PC-9 (cell line): ENCODE measurements at regions not wholly inside any gene's neighbourhood (a gene's known extent, or its start where the extent isn't known, plus 50 kb on each side); places are given as distances from the start of the nearest gene placed in this dataset.
A peak's percentile ranks its signal among the peaks of the same experiment; 100 is the strongest.

Experiments
- BruUV-seq: library from RNA; stranded (reverse); fragments of 400-500 nt; replicated peaks from 2 replicates; lab custom pipeline; 2021; lab: Mats Ljungman, UMichigan
- CTCF ChIA-PET: fragments of 300-600 bp; sonication (Branson Sonifier 250); formaldehyde crosslinking; loops from one replicate; lab custom pipeline; 2022; ENCODE audit warnings: antibody characterized with exemption; lab: Charles Lee
- POLR2A ChIA-PET: fragments of 300-600 bp; sonication (Branson Sonifier 250); formaldehyde crosslinking; loops from one replicate; lab custom pipeline; 2022; ENCODE audit warnings: antibody characterized with exemption; ENCODE audit not compliant: unreplicated experiment; lab: Charles Lee
- DNase-seq, 2 experiments: peaks; one replicate each; pipeline versions ENCODE4 v3.0.0 to v3.0.0-alpha.2; 2015 to 2022; ENCODE audit warnings: mixed read lengths in 1 of 2
- H2AFZ ChIP-seq: fragments of 200-600 bp; sonication (generic); 2 replicates; pipeline ENCODE4 v1.8.1; 2017; ENCODE audit warnings: antibody characterized with exemption
- H3F3A ChIP-seq: fragments of 200-600 bp; sonication (generic); 2 replicates; pipeline ENCODE4 v1.8.1; 2017; ENCODE audit warnings: antibody characterized with exemption, mild to moderate bottlenecking, low read depth; ENCODE audit not compliant: insufficient read depth
- H3K27ac ChIP-seq: fragments of 200-600 bp; sonication (generic); 2 replicates; pipeline ENCODE4 v1.6.1; 2016; ENCODE audit warnings: mixed run types
- H3K27me3 ChIP-seq: fragments of 200-600 bp; sonication (generic); 2 replicates; pipeline ENCODE4 v1.6.1; 2016; ENCODE audit warnings: low read depth, mixed run types; ENCODE audit not compliant: insufficient read depth
- H3K36me3 ChIP-seq: fragments of 200-600 bp; sonication (generic); 2 replicates; pipeline ENCODE4 v1.6.1; 2016; ENCODE audit warnings: low read depth, mixed run types
- H3K4me1 ChIP-seq: fragments of 200-600 bp; sonication (generic); replicated peaks from 2 replicates; pipeline ENCODE4 v1.6.1; 2016; ENCODE audit warnings: mixed run types; ENCODE audit not compliant: insufficient read depth
- H3K4me2 ChIP-seq: fragments of 200-600 bp; sonication (generic); 2 replicates; pipeline ENCODE4 v1.6.1; 2017; ENCODE audit warnings: mixed run types
- H3K4me3 ChIP-seq: fragments of 200-600 bp; sonication (generic); 2 replicates; pipeline ENCODE4 v1.6.1; 2016; ENCODE audit warnings: mixed run types
- H3K79me2 ChIP-seq: fragments of 200-600 bp; sonication (generic); 2 replicates; pipeline ENCODE4 v1.6.1; 2017; ENCODE audit warnings: low read depth, mixed run types
- H3K9me2 ChIP-seq: fragments of 200-600 bp; sonication (generic); 2 replicates; pipeline ENCODE4 v1.8.1; 2017; ENCODE audit warnings: mild to moderate bottlenecking; ENCODE audit not compliant: insufficient read depth
- H3K9me3 ChIP-seq: fragments of 200-600 bp; sonication (generic); 2 replicates; pipeline ENCODE4 v1.8.1; 2016; ENCODE audit warnings: low read depth; ENCODE audit not compliant: insufficient read depth
- H4K20me1 ChIP-seq: fragments of 200-600 bp; sonication (generic); 2 replicates; pipeline ENCODE4 v1.8.1; 2017; ENCODE audit not compliant: insufficient read depth
- EZH2 ChIP-seq: fragments of 200-600 bp; sonication (generic); IDR thresholded peaks from 2 replicates; pipeline ENCODE4 v1.8.0; 2017; ENCODE audit warnings: antibody characterized with exemption, low read depth
- intact Hi-C: fragments of 100-400 bp; cut with micrococcal nuclease; formaldehyde crosslinking; loops from one replicate; pipeline ENCODE4 v1.10.0; 2022; ENCODE audit not compliant: unreplicated experiment
- TF ChIP-seq, protein P1 (sequence below): fragments of 200-600 bp; sonication (generic); conservative IDR thresholded peaks from 2 replicates; pipeline ENCODE4 v1.6.1; 2017; ENCODE audit warnings: mixed run types, antibody characterized with exemption, mild to moderate bottlenecking, moderate library complexity

DNA sequence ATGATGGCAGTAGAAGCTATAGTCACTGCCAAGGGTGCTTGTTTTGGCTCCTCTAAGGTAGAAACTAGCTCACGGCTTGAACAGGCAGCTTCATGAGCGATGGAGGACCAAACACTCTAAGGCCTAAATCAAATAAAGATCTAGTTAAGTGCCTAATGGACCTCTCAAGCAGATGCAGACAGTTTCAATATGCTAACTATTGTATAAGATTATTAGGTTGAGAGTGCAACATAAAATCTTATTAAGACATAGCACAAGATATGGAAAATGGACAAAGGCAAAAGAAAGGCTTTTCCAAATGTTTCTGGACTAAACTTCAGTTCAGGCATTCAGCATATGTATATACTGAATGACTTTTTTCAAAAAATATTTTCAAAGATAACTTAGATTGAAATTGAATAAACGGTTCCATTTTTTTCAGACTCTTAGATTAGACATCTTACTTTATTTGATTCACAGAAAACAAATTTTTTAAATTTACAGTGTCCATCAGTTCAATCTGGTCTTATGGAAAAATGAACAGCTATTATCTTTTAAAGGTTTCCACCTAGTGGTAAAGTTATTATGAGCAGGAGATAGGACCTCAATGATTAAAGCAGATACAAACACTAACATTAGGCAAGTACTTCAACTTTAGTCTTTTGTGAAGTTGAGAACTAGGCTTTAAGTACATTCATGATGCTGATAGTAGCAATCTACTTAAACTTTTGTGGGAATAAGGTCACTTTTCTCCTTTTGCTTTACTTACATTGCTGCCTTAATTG is 1167.7 kb downstream of the MAT2B start:
- CTCF ChIA-PET, result no interaction called here
- POLR2A ChIA-PET, result no interaction called here

DNA sequence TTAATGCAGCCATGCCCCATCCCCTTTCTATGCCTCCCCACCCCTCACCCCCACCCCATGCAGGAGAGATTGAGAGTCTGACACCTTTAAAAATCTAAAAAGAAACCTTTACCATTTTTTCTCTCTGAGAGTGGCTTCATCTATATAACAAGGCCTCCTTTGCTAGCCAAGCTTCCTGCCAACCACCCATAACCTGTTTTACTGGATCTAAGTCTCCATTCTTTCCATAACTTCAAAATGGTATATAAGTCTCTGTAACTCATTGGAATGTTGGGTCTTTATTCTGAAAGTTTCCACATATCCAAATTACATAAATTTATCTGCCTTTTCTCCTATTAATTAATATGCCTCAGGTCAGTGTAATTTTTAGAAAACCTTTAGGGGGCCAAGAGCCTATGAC is 1174.0 kb downstream of the MAT2B start:
- H3K27me3 ChIP-seq, result no peaks in the 10 kb centered on the region
- H3K4me2 ChIP-seq, result no peak overlapping the region
- no peaks in the 10 kb centered on the region for H3K36me3 ChIP-seq
- H3K4me3 ChIP-seq, result no peak overlapping the region
- no peak for DNase-seq
- no peaks in the 10 kb centered on the region for H3K9me3 ChIP-seq
- TF ChIP-seq, protein P1, sequence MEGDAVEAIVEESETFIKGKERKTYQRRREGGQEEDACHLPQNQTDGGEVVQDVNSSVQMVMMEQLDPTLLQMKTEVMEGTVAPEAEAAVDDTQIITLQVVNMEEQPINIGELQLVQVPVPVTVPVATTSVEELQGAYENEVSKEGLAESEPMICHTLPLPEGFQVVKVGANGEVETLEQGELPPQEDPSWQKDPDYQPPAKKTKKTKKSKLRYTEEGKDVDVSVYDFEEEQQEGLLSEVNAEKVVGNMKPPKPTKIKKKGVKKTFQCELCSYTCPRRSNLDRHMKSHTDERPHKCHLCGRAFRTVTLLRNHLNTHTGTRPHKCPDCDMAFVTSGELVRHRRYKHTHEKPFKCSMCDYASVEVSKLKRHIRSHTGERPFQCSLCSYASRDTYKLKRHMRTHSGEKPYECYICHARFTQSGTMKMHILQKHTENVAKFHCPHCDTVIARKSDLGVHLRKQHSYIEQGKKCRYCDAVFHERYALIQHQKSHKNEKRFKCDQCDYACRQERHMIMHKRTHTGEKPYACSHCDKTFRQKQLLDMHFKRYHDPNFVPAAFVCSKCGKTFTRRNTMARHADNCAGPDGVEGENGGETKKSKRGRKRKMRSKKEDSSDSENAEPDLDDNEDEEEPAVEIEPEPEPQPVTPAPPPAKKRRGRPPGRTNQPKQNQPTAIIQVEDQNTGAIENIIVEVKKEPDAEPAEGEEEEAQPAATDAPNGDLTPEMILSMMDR, result no peak
- TF ChIP-seq EZH2, result no peak
- intact Hi-C loops, result no loop called here
- POLR2A ChIA-PET, result no interaction called here
- H4K20me1 ChIP-seq, result no peaks in the 10 kb centered on the region
- no peaks in the 10 kb centered on the region for H3K79me2 ChIP-seq
- H3K4me1 ChIP-seq, result no peaks in the 10 kb centered on the region
- no peak overlapping the region for H2AFZ ChIP-seq
- H3K9me2 ChIP-seq, result no peaks in the 10 kb centered on the region
- H3K27ac ChIP-seq, result no peak overlapping the region
- CTCF ChIA-PET, result no interaction called here
- BruUV-seq, result no TSS peak
- H3F3A ChIP-seq, result no peaks in the 10 kb centered on the region

More for the DNA sequence above, 1167.7 kb downstream of the MAT2B start:
- no peak for DNase-seq
- Histone ChIP-seq H3K27ac (no peak overlapping the region), H3K79me2 (no peaks in the 10 kb centered on the region), H3K9me2 (no peaks in the 10 kb centered on the region), H3K9me3 (no peaks in the 10 kb centered on the region), H3K4me3 (no peak overlapping the region), H3F3A (no peaks in the 10 kb centered on the region), H3K36me3 (no peaks in the 10 kb centered on the region), H3K4me2 (no peak overlapping the region), H3K4me1 (no peaks in the 10 kb centered on the region), H3K27me3 (no peaks in the 10 kb centered on the region), H2AFZ (no peak overlapping the region), H4K20me1 (no peaks in the 10 kb centered on the region)
- TF ChIP-seq, protein P1, result peak; percentile 33
- TF ChIP-seq EZH2, result no peak
- no TSS peak for BruUV-seq
- intact Hi-C loops, result loop anchor here (1.0 kb wide), 1 partner anchor 1109 kb away; no protein-coding TSS in a partner anchor

DNA sequence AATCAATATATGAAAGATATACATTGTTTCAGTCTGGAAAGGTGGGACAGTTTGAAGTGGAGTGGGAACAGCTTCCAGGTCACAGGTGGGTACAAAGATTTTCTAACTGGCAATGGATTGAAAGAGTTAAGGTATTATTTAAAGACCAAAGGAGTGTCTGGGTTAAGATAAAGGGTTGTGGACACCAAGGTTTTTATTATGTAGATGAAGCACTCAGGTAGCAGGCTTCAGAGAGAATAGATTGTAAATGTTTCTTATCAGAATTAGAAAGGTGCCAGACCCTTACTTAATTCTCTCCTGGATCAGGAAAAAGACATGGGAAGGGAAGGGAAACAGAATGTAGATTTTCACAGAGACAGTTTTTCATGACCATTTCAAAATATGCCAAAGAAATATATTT is 1174.8 kb downstream of the MAT2B start:
- CTCF ChIA-PET, result no interaction called here
- Histone ChIP-seq H3K27ac (no peak overlapping the region), H3K9me2 (no peaks in the 10 kb centered on the region), H3K9me3 (no peaks in the 10 kb centered on the region), H3K36me3 (no peaks in the 10 kb centered on the region), H3K4me2 (no peak overlapping the region), H3K79me2 (no peaks in the 10 kb centered on the region), H3F3A (no peaks in the 10 kb centered on the region), H3K4me1 (no peaks in the 10 kb centered on the region), H4K20me1 (no peaks in the 10 kb centered on the region), H3K4me3 (no peak overlapping the region), H2AFZ (no peak overlapping the region), H3K27me3 (no peaks in the 10 kb centered on the region)
- intact Hi-C loops, result no loop called here
- TF ChIP-seq EZH2, result no peak
- TF ChIP-seq, protein P1, result no peak
- DNase-seq, result no peak
- POLR2A ChIA-PET, result no interaction called here
- no TSS peak for BruUV-seq
